Jurkat, Clone E6-1 (cell line): ENCODE measurements at regions not wholly inside any gene's neighbourhood (a gene's known extent, or its start where the extent isn't known, plus 50 kb on each side); places are given as distances from the start of the nearest gene placed in this dataset.

ENCODE experiments used
- DNase-seq: peaks from one replicate; pipeline ENCODE4 v3.0.0-alpha.2; 2011; ENCODE audit warnings: low read depth, low spot score
- H3K4me3 ChIP-seq: 2 replicates; pipeline ENCODE4 v1.5.1; 2011; ENCODE audit warnings: mild to moderate bottlenecking, low read length, control low read depth, moderate library complexity

GRCh38 chr15:81573098-81573746 lies 199.2 kb upstream of the TMC3 start:
- no peak overlapping the region for H3K4me3 ChIP-seq
- DNase-seq: peak; percentile 25

- no peak for DNase-seq
- H3K4me3 ChIP-seq: no peak overlapping the region
Observed at GRCh38 chr15:81572190-81572589, 198.2 kb upstream of the TMC3 start.

GRCh38 chr15:81569286-81570080 lies 195.5 kb upstream of the TMC3 start:
- DNase-seq: no peak
- H3K4me3 ChIP-seq: no peak overlapping the region

- DNase-seq: no peak
- no peak overlapping the region for H3K4me3 ChIP-seq
Observed at GRCh38 chr15:81567924-81568323, 193.9 kb upstream of the TMC3 start.

- no peak overlapping the region for H3K4me3 ChIP-seq
Observed at GRCh38 chr15:81562986-81563385, 189.0 kb upstream of the TMC3 start.

DNA sequence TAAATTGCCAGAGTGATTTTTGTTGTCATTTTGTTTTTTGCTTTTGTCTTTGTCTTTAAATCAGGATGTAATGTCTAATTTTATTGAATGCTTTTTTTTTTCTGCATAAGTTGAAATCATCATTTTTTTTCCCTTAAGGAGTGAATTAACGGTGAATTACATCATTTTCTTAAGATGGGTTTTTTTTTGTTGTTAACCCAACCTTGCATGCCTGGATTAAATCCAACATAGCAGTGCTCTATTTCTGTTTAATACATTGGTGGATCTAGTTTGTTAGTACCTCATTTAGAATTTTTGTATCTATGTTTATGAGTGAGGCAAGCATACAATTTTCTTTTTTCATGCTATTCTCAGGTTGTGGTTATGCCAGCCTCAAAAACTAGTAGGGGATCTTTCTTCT lies 186.4 kb upstream of the TMC3 start:
- no peak for DNase-seq

More at GRCh38 chr15:81562986-81563385, 189.0 kb upstream of the TMC3 start:
- no peak for DNase-seq

GRCh38 chr15:81558056-81558455 lies 184.0 kb upstream of the TMC3 start:
- H3K4me3 ChIP-seq: no peak overlapping the region
- DNase-seq: no peak

More for the DNA sequence above, 186.4 kb upstream of the TMC3 start:
- no peak overlapping the region for H3K4me3 ChIP-seq

- H3K4me3 ChIP-seq: no peak overlapping the region
- DNase-seq: no peak
Observed at GRCh38 chr15:81555346-81555745, 181.3 kb upstream of the TMC3 start.

GRCh38 chr15:81548365-81549130 lies 174.5 kb upstream of the TMC3 start:
- no peak for DNase-seq
- no peak overlapping the region for H3K4me3 ChIP-seq

DNA sequence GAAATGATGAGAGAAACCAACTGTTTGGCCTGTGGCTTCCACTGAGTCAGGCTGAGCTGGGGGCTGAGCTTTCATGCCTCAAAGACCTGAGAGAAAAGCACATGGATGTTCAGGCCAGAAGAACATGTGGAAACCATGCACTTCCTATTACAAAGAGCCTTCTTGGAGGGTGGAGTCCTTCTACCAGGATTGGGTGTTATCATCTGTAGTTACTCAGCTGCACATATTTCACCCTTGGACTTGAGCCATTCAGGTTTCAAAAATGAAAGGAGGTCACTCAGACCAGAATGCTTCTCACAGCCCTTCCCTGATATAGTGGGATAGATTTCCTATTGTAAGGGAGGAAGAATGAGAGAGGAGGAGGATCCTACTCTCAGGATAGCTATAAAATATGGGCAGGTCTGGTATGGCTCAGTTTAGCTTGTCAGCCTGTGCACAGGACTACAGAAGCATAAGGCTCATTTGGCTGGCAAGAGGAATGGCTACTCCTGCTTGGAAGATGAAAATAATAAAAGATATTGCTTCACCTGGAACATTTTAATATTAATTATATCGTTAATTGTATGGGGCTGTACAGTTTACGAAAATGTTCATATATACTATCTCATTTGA lies 173.6 kb upstream of the TMC3 start:
- DNase-seq: no peak
- H3K4me3 ChIP-seq: no peak overlapping the region

- no peak for DNase-seq
- no peak overlapping the region for H3K4me3 ChIP-seq
Observed at GRCh38 chr15:81544385-81544784, 170.4 kb upstream of the TMC3 start.

DNA sequence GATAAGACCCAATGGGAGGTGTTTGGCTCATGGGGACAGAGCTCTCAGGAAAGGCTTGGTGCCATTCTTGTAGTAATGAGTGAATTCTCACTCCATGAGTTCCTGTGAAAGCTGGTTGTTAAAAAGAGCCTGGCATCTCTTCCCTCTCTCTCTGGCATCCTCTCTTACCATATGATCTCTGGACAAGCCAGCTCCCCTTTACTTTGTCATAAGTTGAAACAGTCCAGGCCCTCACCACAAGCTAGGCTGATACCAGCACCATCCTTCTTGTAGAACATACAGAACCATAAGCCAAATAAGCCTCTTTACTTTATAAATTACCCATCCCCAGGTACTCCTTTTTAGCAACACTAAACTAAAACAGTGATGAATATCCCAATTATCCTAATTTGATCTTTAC lies 166.9 kb upstream of the TMC3 start:
- DNase-seq: no peak

DNA sequence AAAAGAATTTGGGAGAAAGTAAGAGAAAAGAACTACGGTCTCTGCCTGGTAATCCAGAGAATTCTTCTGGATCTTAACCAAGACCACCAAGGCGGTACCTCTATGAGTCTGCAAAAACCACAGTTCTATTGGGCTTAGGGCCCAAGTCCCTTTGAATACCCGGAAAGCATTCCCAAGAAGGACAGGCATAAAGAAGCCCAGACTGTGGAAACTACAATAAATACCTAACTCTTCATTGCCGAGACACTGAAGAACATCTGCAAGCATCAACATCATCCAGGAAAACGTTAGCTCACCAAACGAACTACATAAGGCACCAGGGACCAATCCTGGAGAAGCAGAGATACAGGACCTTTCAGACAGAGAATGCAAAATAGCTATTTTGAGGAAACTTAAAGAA lies 162.3 kb upstream of the TMC3 start:
- H3K4me3 ChIP-seq: no peak overlapping the region
- DNase-seq: no peak

More for the DNA sequence above, 166.9 kb upstream of the TMC3 start:
- H3K4me3 ChIP-seq: no peak overlapping the region

GRCh38 chr15:81534124-81534523 lies 160.1 kb upstream of the TMC3 start:
- H3K4me3 ChIP-seq: no peak overlapping the region
- no peak for DNase-seq

DNA sequence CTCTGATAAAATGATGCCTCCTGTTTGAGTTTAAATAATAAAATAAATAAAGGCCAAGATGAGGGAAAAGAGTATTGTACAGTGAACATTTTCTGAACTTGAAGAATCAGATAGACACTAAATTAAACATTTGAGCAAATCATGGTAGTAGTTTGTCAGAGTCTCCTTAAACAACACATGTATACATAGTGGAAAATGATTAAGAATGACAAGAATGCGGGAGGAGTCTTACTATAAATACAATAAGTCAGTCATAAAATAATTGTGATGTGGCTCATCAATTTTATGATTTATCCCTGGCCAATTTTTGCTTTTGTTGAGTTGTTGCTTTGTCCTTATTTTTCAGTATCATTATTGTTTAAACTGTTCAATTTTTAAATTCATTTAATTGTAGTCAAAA lies 158.0 kb upstream of the TMC3 start:
- H3K4me3 ChIP-seq: no peak overlapping the region
- DNase-seq: no peak

- H3K4me3 ChIP-seq: no peak overlapping the region
- no peak for DNase-seq
Observed at GRCh38 chr15:81531109-81531592, 157.1 kb upstream of the TMC3 start.

- no peak for DNase-seq
- no peak overlapping the region for H3K4me3 ChIP-seq
Observed at GRCh38 chr15:81530271-81530691, 156.3 kb upstream of the TMC3 start.

GRCh38 chr15:81529481-81529880 lies 155.5 kb upstream of the TMC3 start:
- no peak for DNase-seq
- H3K4me3 ChIP-seq: no peak overlapping the region

- no peak for DNase-seq
Observed at GRCh38 chr15:81526029-81526428, 152.0 kb upstream of the TMC3 start.

More at GRCh38 chr15:81526029-81526428, 152.0 kb upstream of the TMC3 start:
- no peak overlapping the region for H3K4me3 ChIP-seq
